ENCODE measurements at regions not wholly inside any gene's neighbourhood (a gene's known extent, or its start where the extent isn't known, plus 50 kb on each side); places are given as distances from the start of the nearest gene placed in this dataset.

DNA sequence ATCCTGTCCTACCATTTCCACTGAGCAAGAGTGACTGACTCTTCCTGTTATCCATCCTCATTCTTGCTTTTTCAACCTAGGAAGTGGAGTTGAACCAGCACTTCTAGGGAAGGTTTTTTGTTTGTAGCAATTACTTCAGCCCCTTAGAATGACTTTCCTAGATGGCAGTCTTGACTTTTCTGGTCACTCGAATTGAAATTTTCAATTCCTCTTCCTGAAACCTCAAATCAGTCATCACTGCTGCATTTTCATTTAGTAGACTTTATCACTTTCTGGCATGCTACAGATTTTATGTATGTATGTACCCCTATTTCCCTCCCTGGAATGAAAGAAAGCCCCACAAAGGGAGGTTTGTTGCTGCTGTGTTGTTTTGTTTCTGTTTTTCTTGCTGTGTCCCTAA is 915.9 kb downstream of the PCDH17 start:
- TF ChIP-seq EZH2 (IDR thresholded peaks at IDR 0.05; ENCODE audit: low read depth, unreplicated experiment), result no peak
- TF ChIP-seq, protein P1, sequence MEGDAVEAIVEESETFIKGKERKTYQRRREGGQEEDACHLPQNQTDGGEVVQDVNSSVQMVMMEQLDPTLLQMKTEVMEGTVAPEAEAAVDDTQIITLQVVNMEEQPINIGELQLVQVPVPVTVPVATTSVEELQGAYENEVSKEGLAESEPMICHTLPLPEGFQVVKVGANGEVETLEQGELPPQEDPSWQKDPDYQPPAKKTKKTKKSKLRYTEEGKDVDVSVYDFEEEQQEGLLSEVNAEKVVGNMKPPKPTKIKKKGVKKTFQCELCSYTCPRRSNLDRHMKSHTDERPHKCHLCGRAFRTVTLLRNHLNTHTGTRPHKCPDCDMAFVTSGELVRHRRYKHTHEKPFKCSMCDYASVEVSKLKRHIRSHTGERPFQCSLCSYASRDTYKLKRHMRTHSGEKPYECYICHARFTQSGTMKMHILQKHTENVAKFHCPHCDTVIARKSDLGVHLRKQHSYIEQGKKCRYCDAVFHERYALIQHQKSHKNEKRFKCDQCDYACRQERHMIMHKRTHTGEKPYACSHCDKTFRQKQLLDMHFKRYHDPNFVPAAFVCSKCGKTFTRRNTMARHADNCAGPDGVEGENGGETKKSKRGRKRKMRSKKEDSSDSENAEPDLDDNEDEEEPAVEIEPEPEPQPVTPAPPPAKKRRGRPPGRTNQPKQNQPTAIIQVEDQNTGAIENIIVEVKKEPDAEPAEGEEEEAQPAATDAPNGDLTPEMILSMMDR (conservative IDR thresholded peaks at IDR 0.05; ENCODE audit: low read depth in 2 of 2), result no peak
- no peak for TF ChIP-seq NANOG (IDR thresholded peaks at IDR 0.05; ENCODE audit: borderline replicate concordance)
- TF ChIP-seq POLR2AphosphoS5 (IDR thresholded peaks at IDR 0.05; ENCODE audit: low read depth), result no peak
- no peak for TF ChIP-seq EZH2phosphoT487 (IDR thresholded peaks at IDR 0.05; ENCODE audit: unreplicated experiment)
- TF ChIP-seq, protein P2, sequence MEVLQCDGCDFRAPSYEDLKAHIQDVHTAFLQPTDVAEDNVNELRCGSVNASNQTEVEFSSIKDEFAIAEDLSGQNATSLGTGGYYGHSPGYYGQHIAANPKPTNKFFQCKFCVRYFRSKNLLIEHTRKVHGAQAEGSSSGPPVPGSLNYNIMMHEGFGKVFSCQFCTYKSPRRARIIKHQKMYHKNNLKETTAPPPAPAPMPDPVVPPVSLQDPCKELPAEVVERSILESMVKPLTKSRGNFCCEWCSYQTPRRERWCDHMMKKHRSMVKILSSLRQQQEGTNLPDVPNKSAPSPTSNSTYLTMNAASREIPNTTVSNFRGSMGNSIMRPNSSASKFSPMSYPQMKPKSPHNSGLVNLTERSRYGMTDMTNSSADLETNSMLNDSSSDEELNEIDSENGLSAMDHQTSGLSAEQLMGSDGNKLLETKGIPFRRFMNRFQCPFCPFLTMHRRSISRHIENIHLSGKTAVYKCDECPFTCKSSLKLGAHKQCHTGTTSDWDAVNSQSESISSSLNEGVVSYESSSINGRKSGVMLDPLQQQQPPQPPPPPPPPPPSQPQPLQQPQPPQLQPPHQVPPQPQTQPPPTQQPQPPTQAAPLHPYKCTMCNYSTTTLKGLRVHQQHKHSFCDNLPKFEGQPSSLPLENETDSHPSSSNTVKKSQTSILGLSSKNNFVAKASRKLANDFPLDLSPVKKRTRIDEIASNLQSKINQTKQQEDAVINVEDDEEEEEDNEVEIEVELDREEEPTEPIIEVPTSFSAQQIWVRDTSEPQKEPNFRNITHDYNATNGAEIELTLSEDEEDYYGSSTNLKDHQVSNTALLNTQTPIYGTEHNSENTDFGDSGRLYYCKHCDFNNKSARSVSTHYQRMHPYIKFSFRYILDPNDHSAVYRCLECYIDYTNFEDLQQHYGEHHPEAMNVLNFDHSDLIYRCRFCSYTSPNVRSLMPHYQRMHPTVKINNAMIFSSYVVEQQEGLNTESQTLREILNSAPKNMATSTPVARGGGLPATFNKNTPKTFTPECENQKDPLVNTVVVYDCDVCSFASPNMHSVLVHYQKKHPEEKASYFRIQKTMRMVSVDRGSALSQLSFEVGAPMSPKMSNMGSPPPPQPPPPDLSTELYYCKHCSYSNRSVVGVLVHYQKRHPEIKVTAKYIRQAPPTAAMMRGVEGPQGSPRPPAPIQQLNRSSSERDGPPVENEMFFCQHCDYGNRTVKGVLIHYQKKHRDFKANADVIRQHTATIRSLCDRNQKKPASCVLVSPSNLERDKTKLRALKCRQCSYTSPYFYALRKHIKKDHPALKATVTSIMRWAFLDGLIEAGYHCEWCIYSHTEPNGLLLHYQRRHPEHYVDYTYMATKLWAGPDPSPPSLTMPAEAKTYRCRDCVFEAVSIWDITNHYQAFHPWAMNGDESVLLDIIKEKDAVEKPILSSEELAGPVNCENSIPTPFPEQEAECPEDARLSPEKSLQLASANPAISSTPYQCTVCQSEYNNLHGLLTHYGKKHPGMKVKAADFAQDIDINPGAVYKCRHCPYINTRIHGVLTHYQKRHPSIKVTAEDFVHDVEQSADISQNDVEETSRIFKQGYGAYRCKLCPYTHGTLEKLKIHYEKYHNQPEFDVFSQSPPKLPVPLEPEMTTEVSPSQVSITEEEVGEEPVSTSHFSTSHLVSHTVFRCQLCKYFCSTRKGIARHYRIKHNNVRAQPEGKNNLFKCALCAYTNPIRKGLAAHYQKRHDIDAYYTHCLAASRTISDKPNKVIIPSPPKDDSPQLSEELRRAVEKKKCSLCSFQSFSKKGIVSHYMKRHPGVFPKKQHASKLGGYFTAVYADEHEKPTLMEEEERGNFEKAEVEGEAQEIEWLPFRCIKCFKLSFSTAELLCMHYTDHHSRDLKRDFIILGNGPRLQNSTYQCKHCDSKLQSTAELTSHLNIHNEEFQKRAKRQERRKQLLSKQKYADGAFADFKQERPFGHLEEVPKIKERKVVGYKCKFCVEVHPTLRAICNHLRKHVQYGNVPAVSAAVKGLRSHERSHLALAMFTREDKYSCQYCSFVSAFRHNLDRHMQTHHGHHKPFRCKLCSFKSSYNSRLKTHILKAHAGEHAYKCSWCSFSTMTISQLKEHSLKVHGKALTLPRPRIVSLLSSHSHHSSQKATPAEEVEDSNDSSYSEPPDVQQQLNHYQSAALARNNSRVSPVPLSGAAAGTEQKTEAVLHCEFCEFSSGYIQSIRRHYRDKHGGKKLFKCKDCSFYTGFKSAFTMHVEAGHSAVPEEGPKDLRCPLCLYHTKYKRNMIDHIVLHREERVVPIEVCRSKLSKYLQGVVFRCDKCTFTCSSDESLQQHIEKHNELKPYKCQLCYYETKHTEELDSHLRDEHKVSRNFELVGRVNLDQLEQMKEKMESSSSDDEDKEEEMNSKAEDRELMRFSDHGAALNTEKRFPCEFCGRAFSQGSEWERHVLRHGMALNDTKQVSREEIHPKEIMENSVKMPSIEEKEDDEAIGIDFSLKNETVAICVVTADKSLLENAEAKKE (CRISPR knock-in tag; IDR thresholded peaks at IDR 0.05), result no peak
- TF ChIP-seq, protein P3, sequence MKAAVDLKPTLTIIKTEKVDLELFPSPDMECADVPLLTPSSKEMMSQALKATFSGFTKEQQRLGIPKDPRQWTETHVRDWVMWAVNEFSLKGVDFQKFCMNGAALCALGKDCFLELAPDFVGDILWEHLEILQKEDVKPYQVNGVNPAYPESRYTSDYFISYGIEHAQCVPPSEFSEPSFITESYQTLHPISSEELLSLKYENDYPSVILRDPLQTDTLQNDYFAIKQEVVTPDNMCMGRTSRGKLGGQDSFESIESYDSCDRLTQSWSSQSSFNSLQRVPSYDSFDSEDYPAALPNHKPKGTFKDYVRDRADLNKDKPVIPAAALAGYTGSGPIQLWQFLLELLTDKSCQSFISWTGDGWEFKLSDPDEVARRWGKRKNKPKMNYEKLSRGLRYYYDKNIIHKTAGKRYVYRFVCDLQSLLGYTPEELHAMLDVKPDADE (IDR thresholded peaks at IDR 0.05), result no peak
- TF ChIP-seq JUNB (IDR thresholded peaks at IDR 0.05; ENCODE audit: unreplicated experiment), result no peak

Measured in GM23338 (cell line).